ENCODE measurements at regions not wholly inside any gene's neighbourhood (a gene's known extent, or its start where the extent isn't known, plus 50 kb on each side); places are given as distances from the start of the nearest gene placed in this dataset.

DNA sequence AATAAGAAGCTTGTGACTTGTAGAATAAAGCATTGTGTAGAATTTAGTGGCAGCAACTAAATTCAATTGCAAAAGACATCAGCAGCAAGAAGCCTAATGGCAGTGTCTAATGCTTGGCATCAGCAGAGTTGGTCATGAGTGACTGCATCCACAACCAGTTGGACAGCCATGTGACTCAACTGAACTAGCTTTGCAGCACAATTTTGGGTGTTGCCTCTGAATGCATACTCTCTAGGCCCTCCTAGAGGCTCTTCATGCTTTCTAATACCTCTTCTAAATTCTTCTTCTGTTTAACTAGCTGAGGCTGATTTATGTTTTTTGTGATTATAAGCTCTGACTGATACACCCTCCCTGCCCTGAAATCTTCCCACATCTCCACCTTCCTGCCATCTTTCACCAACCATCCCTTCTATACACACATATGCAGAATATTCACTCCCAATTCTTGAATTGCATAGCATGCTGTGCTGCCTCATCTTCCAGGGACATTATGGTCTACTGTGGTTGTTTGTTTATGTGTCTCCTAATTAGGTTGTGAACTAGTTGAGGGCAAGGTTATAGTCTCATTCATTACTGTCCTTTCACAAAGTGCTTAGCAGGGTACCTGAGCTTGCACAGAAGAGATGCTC, 266.7 kb upstream of the GJB5 start:
- in situ Hi-C loops (cut with HindIII; ENCODE audit: low pct_unique_long_range_greater_than_20kb, low sequenced_read_pairs) = no loop called here
- no peak for DNase-seq (ENCODE audit: low read depth, low spot score)

DNA sequence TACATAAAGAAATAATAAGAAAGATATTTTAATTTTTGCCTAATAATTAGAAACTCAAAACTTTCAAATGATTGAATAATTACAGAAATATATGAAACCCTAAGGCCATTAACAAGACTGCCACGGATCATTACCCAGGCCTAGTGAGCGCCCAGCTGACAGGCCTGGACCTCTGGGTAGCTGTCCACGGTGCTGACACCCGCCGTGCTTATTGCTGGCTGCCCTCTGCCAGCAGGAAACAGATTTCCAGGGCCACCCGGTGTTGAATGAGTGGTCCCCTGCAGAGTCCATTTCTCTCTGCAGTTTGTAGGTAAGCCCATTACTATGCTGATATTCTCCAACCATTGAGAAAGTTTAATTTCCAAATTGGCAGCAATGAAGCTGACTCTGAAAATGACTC, 254.4 kb upstream of the GJB5 start:
- DNase-seq (ENCODE audit: low read depth, low spot score) = peak; percentile 4
- in situ Hi-C loops (cut with HindIII; ENCODE audit: low pct_unique_long_range_greater_than_20kb, low sequenced_read_pairs) = no loop called here

- in situ Hi-C loops (cut with HindIII; ENCODE audit: low pct_unique_long_range_greater_than_20kb, low sequenced_read_pairs) = no loop called here
- DNase-seq (ENCODE audit: low read depth, low spot score) = no peak
These were observed 243.0 kb upstream of the GJB5 start for GRCh38 chr1:34511802-34512201.

DNA sequence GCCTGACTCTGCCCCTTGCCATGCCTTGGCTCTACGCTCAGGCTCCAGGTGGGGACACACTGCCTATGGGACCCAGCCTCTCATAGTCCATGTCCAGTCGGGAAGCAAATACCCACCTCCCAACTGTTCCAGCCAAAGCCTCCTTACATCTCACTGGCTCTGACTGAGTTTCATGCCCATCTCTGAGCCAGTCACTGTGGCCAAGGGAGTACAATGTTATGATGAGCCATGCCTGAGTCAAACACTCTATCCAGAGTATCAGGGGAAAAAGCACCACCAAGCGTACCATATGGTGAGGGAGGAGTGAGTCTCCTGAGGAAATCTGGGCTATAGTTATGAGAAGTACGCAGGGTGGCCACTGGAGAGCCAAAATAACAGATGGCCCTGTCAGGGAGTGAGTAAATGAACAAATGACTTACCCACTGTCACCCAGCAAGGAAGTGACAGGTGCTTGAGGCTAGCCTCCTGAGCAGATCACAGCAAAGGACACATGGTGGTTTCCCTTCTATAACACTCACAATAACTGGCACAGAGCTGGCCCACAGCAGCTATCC, 236.6 kb upstream of the GJB5 start:
- no peak for DNase-seq (ENCODE audit: low read depth, low spot score)
- in situ Hi-C loops (cut with HindIII; ENCODE audit: low pct_unique_long_range_greater_than_20kb, low sequenced_read_pairs) = no loop called here

DNA sequence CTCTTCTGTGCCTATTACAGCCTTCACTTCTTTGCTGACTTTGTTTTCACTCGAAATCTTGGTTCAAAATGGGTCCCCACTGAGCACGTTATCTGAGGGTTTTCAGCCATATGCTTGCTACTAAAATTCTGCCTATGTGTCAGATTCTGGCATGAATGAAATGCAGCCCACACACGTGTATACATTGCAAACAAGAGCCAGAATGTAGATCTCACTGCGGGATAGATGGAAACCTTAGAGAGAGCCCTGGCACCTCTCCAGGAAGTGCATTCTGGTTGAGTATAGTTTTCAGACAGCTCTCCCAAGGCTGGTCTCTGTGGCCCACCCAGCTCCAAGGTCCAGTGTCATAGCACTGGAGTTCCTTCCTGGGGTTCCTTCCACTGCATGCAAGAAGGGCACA, 234.7 kb upstream of the GJB5 start:
- in situ Hi-C loops (cut with HindIII; ENCODE audit: low pct_unique_long_range_greater_than_20kb, low sequenced_read_pairs) = no loop called here

DNA sequence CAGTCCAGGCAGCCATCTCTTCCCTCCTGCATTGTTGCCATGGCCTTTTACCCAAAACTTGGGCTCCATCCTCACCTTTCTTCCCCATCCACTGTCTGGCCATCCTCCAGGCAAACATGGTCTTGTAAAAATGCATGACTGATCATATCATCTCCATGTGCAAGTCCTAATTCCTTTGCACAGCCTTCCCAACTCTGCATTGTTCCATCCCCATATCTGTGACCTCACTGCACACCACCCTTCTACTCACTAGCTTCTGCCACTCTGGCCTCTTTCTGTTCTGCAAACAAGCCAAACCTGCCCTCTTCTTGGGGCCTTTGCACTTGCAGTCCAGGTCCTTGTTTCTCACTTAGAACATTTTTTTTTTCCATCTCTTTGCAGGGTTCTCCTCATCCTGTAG, 230.1 kb upstream of the GJB5 start:
- DNase-seq (ENCODE audit: low read depth, low spot score) = no peak
- in situ Hi-C loops (cut with HindIII; ENCODE audit: low pct_unique_long_range_greater_than_20kb, low sequenced_read_pairs) = no loop called here

More for the DNA sequence above, 234.7 kb upstream of the GJB5 start:
- DNase-seq (ENCODE audit: low read depth, low spot score) = no peak

- no peak for DNase-seq (ENCODE audit: low read depth, low spot score)
- in situ Hi-C loops (cut with HindIII; ENCODE audit: low pct_unique_long_range_greater_than_20kb, low sequenced_read_pairs) = no loop called here
These were observed 224.7 kb upstream of the GJB5 start for GRCh38 chr1:34529935-34530859.

DNA sequence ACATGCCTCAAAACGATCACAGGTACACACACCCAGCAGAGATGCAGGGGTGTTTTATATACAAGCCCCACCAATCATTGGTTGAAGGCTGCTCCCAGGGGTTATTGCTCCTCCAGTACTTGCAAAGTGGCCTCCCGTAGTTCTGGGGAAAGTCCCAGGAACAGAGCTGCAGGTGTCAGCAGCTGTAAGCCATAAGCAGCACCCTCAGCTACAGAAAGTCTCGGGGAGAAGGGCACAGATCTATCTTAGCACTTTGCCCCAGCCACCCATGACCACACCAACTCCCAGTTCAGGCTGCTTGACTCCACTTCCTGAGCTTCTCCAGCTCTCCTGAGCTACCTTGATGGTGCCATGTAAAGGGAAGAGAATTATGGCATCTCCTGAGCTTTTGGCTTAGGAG, 222.7 kb upstream of the GJB5 start:
- in situ Hi-C loops (cut with HindIII; ENCODE audit: low pct_unique_long_range_greater_than_20kb, low sequenced_read_pairs) = no loop called here
- no peak for DNase-seq (ENCODE audit: low read depth, low spot score)

DNA sequence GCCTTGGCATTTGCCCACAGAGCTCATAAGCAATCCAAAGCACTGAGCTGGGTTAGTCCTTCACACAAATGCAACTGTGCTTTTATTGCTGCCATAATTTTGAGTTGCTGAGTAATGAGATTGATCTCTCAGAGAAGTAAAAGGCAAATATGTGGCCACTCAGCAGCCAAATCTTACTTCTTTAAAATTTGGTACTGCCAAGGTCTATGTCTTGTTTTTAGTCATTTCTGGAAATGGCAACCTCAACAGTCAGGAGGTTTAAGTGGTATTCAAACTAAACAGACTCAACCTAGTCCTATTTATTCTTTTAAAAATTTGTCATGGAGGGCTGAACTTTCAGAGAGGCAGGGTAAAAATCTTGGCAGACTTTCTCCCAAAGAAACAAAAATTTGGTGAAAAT, 216.4 kb upstream of the GJB5 start:
- DNase-seq (ENCODE audit: low read depth, low spot score) = no peak
- in situ Hi-C loops (cut with HindIII; ENCODE audit: low pct_unique_long_range_greater_than_20kb, low sequenced_read_pairs) = no loop called here

DNA sequence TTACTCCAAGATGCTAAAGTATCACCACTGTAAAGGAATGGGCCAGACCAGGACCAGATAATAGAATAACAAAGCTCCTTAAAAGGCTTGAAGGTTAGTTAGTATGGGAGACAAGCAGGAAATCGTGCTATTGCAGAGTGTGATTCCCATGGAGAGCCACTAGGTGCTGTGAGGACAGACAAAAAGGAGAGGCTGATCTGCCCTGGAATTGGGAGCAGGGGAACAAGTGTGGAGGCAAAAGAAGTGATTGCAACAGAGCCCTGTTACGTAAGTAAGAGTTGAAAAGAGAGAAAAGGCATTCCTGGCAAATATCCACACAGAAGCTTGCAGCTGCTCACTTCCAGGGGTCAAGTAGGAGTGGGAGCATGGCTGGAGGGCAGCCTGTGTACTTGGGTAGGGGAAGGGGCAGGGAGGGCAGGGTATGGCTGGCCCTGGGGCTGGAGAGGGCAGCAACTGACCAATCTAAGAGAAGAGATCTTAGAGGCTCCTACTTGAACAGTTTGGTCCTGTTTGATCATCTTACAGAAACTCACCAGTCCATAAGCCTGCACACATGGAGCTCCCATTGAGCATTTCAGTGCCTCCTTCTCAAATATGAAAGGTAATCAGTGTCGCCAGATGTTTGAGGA, 207.7 kb upstream of the GJB5 start:
- in situ Hi-C loops (cut with HindIII; ENCODE audit: low pct_unique_long_range_greater_than_20kb, low sequenced_read_pairs) = no loop called here

GRCh38 chr1:34549199-34549598, 205.6 kb upstream of the GJB5 start:
- DNase-seq (ENCODE audit: low read depth, low spot score) = peak; percentile 57
- in situ Hi-C loops (cut with HindIII; ENCODE audit: low pct_unique_long_range_greater_than_20kb, low sequenced_read_pairs) = no loop called here

More for the DNA sequence above, 207.7 kb upstream of the GJB5 start:
- peak; percentile 53 for DNase-seq (ENCODE audit: low read depth, low spot score)

DNA sequence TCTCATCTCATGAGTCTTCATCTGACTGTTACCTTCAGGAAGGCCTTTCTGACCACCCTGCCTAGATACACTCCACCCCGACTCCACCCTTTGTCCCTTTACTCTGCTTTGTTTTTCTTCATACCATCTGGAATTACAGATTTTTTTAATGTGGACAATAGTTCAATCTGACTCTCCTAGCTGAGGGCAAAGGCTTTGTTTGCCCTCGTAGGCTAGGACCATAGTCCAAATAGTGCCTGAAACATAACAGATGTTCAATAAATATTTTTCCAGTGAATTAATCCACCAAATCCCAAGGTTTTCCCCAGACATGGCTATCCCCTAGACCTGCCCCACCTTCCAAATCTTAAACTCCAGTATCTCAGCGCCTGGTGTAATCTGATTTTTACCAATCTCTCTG, 176.5 kb upstream of the GJB5 start:
- in situ Hi-C loops (cut with HindIII; ENCODE audit: low pct_unique_long_range_greater_than_20kb, low sequenced_read_pairs) = no loop called here
- DNase-seq (ENCODE audit: low read depth, low spot score) = no peak

- DNase-seq (ENCODE audit: low read depth, low spot score) = no peak
- in situ Hi-C loops (cut with HindIII; ENCODE audit: low pct_unique_long_range_greater_than_20kb, low sequenced_read_pairs) = no loop called here
These were observed 172.5 kb upstream of the GJB5 start for GRCh38 chr1:34582356-34582755.

- in situ Hi-C loops (cut with HindIII; ENCODE audit: low pct_unique_long_range_greater_than_20kb, low sequenced_read_pairs) = no loop called here
- DNase-seq (ENCODE audit: low read depth, low spot score) = no peak
These were observed 167.1 kb upstream of the GJB5 start for GRCh38 chr1:34587761-34588160.

GRCh38 chr1:34590211-34590623, 164.6 kb upstream of the GJB5 start:
- in situ Hi-C loops (cut with HindIII; ENCODE audit: low pct_unique_long_range_greater_than_20kb, low sequenced_read_pairs) = no loop called here

GRCh38 chr1:34591751-34592629, 162.9 kb upstream of the GJB5 start:
- DNase-seq (ENCODE audit: low read depth, low spot score) = peak; percentile 49
- in situ Hi-C loops (cut with HindIII; ENCODE audit: low pct_unique_long_range_greater_than_20kb, low sequenced_read_pairs) = no loop called here

More at GRCh38 chr1:34590211-34590623, 164.6 kb upstream of the GJB5 start:
- no peak for DNase-seq (ENCODE audit: low read depth, low spot score)

GRCh38 chr1:34597877-34598514, 156.9 kb upstream of the GJB5 start:
- in situ Hi-C loops (cut with HindIII; ENCODE audit: low pct_unique_long_range_greater_than_20kb, low sequenced_read_pairs) = no loop called here

More at GRCh38 chr1:34597877-34598514, 156.9 kb upstream of the GJB5 start:
- DNase-seq (ENCODE audit: low read depth, low spot score) = peak; percentile 75

Data from SK-MEL-5 (cell line).